DND-41 (cell line): ENCODE measurements at regions not wholly inside any gene's neighbourhood (a gene's known extent, or its start where the extent isn't known, plus 50 kb on each side); places are given as distances from the start of the nearest gene placed in this dataset.

Experiments
- ATAC-seq: fragments of 200-7000 bp; cut with Tn5 transposase; 3 replicates; pipeline ENCODE4 v1.9.1; 2021; ENCODE audit warnings: low read depth; ENCODE audit not compliant: insufficient read depth
- DNase-seq: peaks from one replicate; pipeline ENCODE4 v3.0.0-alpha.2; 2020
- H2AFZ ChIP-seq: 2 replicates; pipeline ENCODE4 v1.6.0; 2012; ENCODE audit warnings: low read depth, low read length
- H3K27ac ChIP-seq: 2 replicates; pipeline ENCODE4 v1.5.1; 2012; ENCODE audit warnings: low read length, inconsistent platforms
- H3K27me3 ChIP-seq: fragments of 200-600 bp; sonication (generic); 2 replicates; pipeline ENCODE4 v1.6.0; 2012; ENCODE audit warnings: low read length, mild to moderate bottlenecking, inconsistent platforms; ENCODE audit not compliant: insufficient read depth, poor library complexity
- H3K36me3 ChIP-seq: 2 replicates; pipeline ENCODE4 v1.5.1; 2012; ENCODE audit warnings: low read length, inconsistent platforms; ENCODE audit not compliant: insufficient read depth
- H3K4me1 ChIP-seq: 2 replicates; pipeline ENCODE4 v1.5.1; 2012; ENCODE audit warnings: mild to moderate bottlenecking, low read length; ENCODE audit not compliant: insufficient read depth
- H3K4me2 ChIP-seq: 2 replicates; pipeline ENCODE4 v1.6.0; 2012; ENCODE audit warnings: mild to moderate bottlenecking, moderate library complexity, low read length, inconsistent platforms; ENCODE audit not compliant: insufficient read depth
- H3K4me3 ChIP-seq, 2 experiments: fragments of 200-600 bp in 1 of 2; shearing (Covaris generic) in 1 of 2; 2 replicates each; pipeline ENCODE4 v1.5.1; 2012 to 2016; ENCODE audit warnings: inconsistent platforms in 2 of 2, low read length in 2 of 2, mild to moderate bottlenecking in 2 of 2, low read depth in 1 of 2, moderate library complexity in 1 of 2
- H3K79me2 ChIP-seq: 2 replicates; pipeline ENCODE4 v1.6.0; 2012; ENCODE audit warnings: low read length, inconsistent platforms; ENCODE audit not compliant: insufficient read depth
- H3K9ac ChIP-seq: 2 replicates; pipeline ENCODE4 v1.6.0; 2012; ENCODE audit warnings: low read depth, mild to moderate bottlenecking, inconsistent platforms, low read length, moderate library complexity
- H3K9me3 ChIP-seq: 2 replicates; pipeline ENCODE4 v1.5.1; 2012; ENCODE audit warnings: low read length, moderate library complexity, mild to moderate bottlenecking, inconsistent platforms; ENCODE audit not compliant: insufficient read depth, severe bottlenecking
- H4K20me1 ChIP-seq: 2 replicates; pipeline ENCODE4 v1.6.0; 2012; ENCODE audit warnings: low read length; ENCODE audit not compliant: insufficient read depth
- CTCF ChIP-seq: IDR thresholded peaks from 2 replicates; pipeline ENCODE4 v1.5.1; 2012; ENCODE audit warnings: borderline replicate concordance, low read length, moderate library complexity, mild to moderate bottlenecking; ENCODE audit not compliant: poor library complexity, severe bottlenecking; ENCODE audit errors: extremely low read depth
- EZH2 ChIP-seq: IDR thresholded peaks from 3 replicates; pipeline ENCODE4 v1.6.1; 2012; ENCODE audit warnings: borderline replicate concordance, low read depth, mild to moderate bottlenecking, moderate library complexity, low read length, inconsistent platforms; ENCODE audit not compliant: severe bottlenecking

GRCh38 chr20:8990770-8991169 lies 78.1 kb upstream of the PLCB4 start:
- Histone ChIP-seq H3K4me2 (no peak overlapping the region), H3K9ac (no peak overlapping the region), H3K27me3 (no peaks in the 10 kb centered on the region), H3K4me1 (peaks cover 8% of the 10 kb centered on the region; the same call in 1 of the 2 replicates), H4K20me1 (no peaks in the 10 kb centered on the region), H3K36me3 (no peaks in the 10 kb centered on the region), H3K79me2 (no peaks in the 10 kb centered on the region), H3K27ac (no peak overlapping the region), H2AFZ (no peak overlapping the region), H3K9me3 (peaks cover 3% of the 10 kb centered on the region), H3K4me3 (no peak overlapping the region)
- ATAC-seq (no peak), DNase-seq (no peak)
- TF ChIP-seq CTCF: no peak
- TF ChIP-seq EZH2: no peak

DNA sequence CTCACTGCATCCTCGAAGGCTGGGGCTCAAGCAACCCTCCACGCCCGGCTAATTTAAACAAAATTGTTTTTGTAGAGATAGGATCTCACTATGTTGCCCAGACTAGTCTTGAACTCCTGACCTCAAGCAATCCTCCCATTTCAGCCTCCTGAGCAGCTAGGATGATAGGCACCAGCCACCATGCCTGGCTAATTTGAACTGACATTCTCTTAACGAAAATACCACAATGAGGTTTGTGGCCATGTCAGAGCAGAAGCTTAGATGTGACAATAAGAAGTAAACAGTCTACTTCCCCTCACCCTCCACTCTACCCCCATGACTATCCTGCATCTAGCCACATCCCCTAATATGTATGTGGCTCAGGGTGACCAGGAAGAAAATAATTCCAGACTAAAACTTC lies 74.8 kb upstream of the PLCB4 start:
- TF ChIP-seq CTCF (no peak), EZH2 (no peak)
- Histone ChIP-seq H3K4me3 (no peak overlapping the region), H2AFZ (no peak overlapping the region), H3K9ac (no peak overlapping the region), H3K4me2 (no peak overlapping the region), H3K36me3 (no peaks in the 10 kb centered on the region), H4K20me1 (no peaks in the 10 kb centered on the region), H3K79me2 (no peaks in the 10 kb centered on the region), H3K27me3 (no peaks in the 10 kb centered on the region), H3K27ac (no peak overlapping the region), H3K4me1 (peaks cover 8% of the 10 kb centered on the region; the same call in 1 of the 2 replicates), H3K9me3 (no peaks in the 10 kb centered on the region)
- peak; percentile 83 for ATAC-seq
- DNase-seq: peak; percentile 13

DNA sequence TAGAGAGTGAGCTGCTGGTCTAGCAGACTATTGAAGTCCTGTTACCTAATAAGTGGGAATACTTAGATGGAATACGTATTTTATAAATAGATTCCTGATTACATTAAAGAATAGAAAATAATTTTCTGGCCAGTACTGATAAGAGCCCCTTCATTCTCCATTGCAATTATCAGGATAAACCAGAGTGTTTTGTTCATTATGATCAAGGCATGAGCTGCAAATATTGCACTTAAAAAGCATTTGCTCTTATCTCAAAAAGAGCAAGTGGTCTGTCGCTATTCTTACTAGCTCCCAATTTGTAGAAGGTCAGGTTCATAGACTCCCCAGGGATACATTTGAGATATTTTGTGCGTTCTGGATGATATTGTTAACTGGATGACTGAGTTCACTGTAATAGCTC lies 73.1 kb upstream of the PLCB4 start:
- H3K4me2 ChIP-seq: no peak overlapping the region
- H4K20me1 ChIP-seq: no peaks in the 10 kb centered on the region
- H3K36me3 ChIP-seq: no peaks in the 10 kb centered on the region
- H3K9me3 ChIP-seq: no peaks in the 10 kb centered on the region
- no peak overlapping the region for H2AFZ ChIP-seq
- no peak overlapping the region for H3K4me3 ChIP-seq
- H3K9ac ChIP-seq: no peak overlapping the region
- H3K27me3 ChIP-seq: no peaks in the 10 kb centered on the region
- ATAC-seq (no peak), DNase-seq (no peak)
- peaks cover 8% of the 10 kb centered on the region; the same call in 1 of the 2 replicates for H3K4me1 ChIP-seq
- no peaks in the 10 kb centered on the region for H3K79me2 ChIP-seq
- TF ChIP-seq EZH2 (no peak), CTCF (no peak)
- H3K27ac ChIP-seq: no peak overlapping the region

DNA sequence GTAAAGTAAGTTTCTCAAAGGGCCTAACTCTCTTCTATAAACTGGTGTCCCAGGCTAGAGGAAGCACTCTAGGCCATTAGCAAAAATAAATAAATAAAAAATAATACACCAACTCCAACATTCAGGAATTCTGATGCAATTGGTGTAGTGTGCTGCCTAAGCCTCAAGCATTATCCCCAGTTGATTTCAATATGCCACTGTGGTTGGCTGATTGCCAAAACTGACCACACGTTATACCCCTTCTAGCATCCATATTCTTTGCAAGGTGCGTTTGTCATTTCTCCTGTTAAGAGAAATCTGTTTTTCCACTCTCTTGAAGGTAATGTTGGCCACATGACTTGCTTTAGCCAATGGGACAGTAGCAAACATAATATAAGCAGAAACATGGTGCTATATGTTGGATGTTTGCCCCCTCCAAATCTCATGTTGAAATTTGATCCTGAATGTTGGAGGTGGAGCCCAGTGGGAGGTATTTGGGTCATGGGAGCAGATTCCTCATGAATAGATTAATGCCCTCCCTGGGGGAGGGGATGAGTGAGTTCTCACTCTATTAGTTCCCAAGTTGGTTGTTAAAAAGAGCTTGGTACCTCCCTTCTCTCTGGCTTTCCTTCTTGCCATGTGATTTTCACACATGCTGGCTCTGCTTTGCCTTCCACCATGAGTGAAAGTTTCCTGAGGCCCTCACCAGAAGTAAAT lies 71.9 kb upstream of the PLCB4 start:
- TF ChIP-seq EZH2: no peak
- TF ChIP-seq CTCF: no peak
- H4K20me1 ChIP-seq: no peaks in the 10 kb centered on the region
- peaks cover 8% of the 10 kb centered on the region; the same call in 1 of the 2 replicates for H3K4me1 ChIP-seq
- no peaks in the 10 kb centered on the region for H3K9me3 ChIP-seq
- no peak overlapping the region for H3K4me3 ChIP-seq
- ATAC-seq (no peak), DNase-seq (no peak)
- no peak overlapping the region for H3K4me2 ChIP-seq
- H2AFZ ChIP-seq: no peak overlapping the region
- no peaks in the 10 kb centered on the region for H3K27me3 ChIP-seq
- H3K9ac ChIP-seq: no peak overlapping the region
- H3K27ac ChIP-seq: no peak overlapping the region
- H3K36me3 ChIP-seq: no peaks in the 10 kb centered on the region
- H3K79me2 ChIP-seq: no peaks in the 10 kb centered on the region
